Naive thymus-derived CD4-positive, alpha-beta T cell (primary cell): ENCODE measurements at regions not wholly inside any gene's neighbourhood (a gene's known extent, or its start where the extent isn't known, plus 50 kb on each side); places are given as distances from the start of the nearest gene placed in this dataset.

Experiments used
- ATAC-seq: fragments of 150-1000 bp; cut with Tn5 transposase; 2 replicates; pipeline ENCODE4 v1.10.0; 2021; ENCODE audit warnings: mild to moderate bottlenecking, moderate library complexity
- CTCF ChIA-PET: fragments of 350-600 bp; sonication (Branson Sonifier 250); formaldehyde crosslinking; loops from one replicate; lab custom pipeline; 2021; ENCODE audit warnings: antibody characterized with exemption; lab: Charles Lee
- POLR2A ChIA-PET: fragments of 350-600 bp; sonication (Branson Sonifier 250); formaldehyde crosslinking; loops from one replicate; lab custom pipeline; 2021; ENCODE audit warnings: antibody characterized with exemption, inconsistent platforms; lab: Charles Lee
- DNase-seq, 9 donors: peaks; one replicate each; pipeline versions ENCODE4 v3.0.0 to v3.0.0-alpha.2; 2020 to 2022; ENCODE audit warnings: mixed read lengths in 1 of 9
- H3K27ac ChIP-seq: one replicate; pipeline ENCODE4 v1.7.0; 2013; ENCODE audit warnings: mild to moderate bottlenecking, low read depth, low read length, moderate library complexity
- H3K27me3 ChIP-seq, 2 donors: one replicate each; pipeline ENCODE4 v1.7.0; 2013; ENCODE audit warnings: low read length in 2 of 2, mild to moderate bottlenecking in 2 of 2, moderate library complexity in 2 of 2; ENCODE audit not compliant: control insufficient read depth in 2 of 2, insufficient read depth in 2 of 2
- H3K36me3 ChIP-seq, 3 experiments: 1 replicate in 2 of 3; 2 replicates in 1 of 3; pipeline ENCODE4 v1.7.0; 2013; ENCODE audit warnings: low read length in 3 of 3, mild to moderate bottlenecking in 3 of 3, moderate library complexity in 1 of 3; ENCODE audit not compliant: insufficient read depth in 3 of 3, control insufficient read depth in 2 of 3
- H3K4me1 ChIP-seq, 2 donors: one replicate each; pipeline ENCODE4 v1.7.0; 2013; ENCODE audit warnings: low read length in 2 of 2, mild to moderate bottlenecking in 2 of 2, moderate library complexity in 1 of 2; ENCODE audit not compliant: control insufficient read depth in 2 of 2, insufficient read depth in 2 of 2
- H3K4me3 ChIP-seq: 2 replicates; pipeline ENCODE4 v1.7.0; 2013; ENCODE audit warnings: mild to moderate bottlenecking, low read length
- H3K9me3 ChIP-seq, 3 experiments: 1 replicate in 2 of 3; 2 replicates in 1 of 3; pipeline ENCODE4 v1.7.0; 2013; ENCODE audit warnings: low read length in 3 of 3; ENCODE audit not compliant: control insufficient read depth in 2 of 3
- H3K27ac Mint-ChIP-seq, 9 donors: one replicate each; pipeline ENCODE4 v1.8.0; 2020 to 2022; ENCODE audit warnings: mixed read lengths in 9 of 9, mild to moderate bottlenecking in 8 of 9, moderate library complexity in 5 of 9, inconsistent platforms in 2 of 9
- H3K27me3 Mint-ChIP-seq, 5 donors: one replicate each; pipeline ENCODE4 v1.8.0; 2021 to 2022; ENCODE audit warnings: mixed read lengths in 5 of 5, mild to moderate bottlenecking in 1 of 5
- H3K36me3 Mint-ChIP-seq, 5 donors: one replicate each; pipeline ENCODE4 v1.8.0; 2020 to 2022; ENCODE audit warnings: mixed read lengths in 5 of 5, mild to moderate bottlenecking in 3 of 5, inconsistent platforms in 1 of 5
- H3K4me1 Mint-ChIP-seq, 7 donors: one replicate each; pipeline ENCODE4 v1.8.0; 2020 to 2022; ENCODE audit warnings: mixed read lengths in 7 of 7, mild to moderate bottlenecking in 3 of 7, inconsistent platforms in 1 of 7
- H3K4me3 Mint-ChIP-seq, 10 donors: one replicate each; pipeline ENCODE4 v1.8.0; 2020 to 2022; ENCODE audit warnings: mild to moderate bottlenecking in 10 of 10, mixed read lengths in 10 of 10, moderate library complexity in 6 of 10, inconsistent platforms in 2 of 10
- H3K9me3 Mint-ChIP-seq, 11 donors: one replicate each; pipeline ENCODE4 v1.8.0; 2020 to 2022; ENCODE audit warnings: mixed read lengths in 11 of 11, mild to moderate bottlenecking in 4 of 11, inconsistent platforms in 1 of 11, moderate library complexity in 1 of 11
- intact Hi-C, 2 donors: fragments of 100-400 bp; cut with micrococcal nuclease; formaldehyde crosslinking; loops; one replicate each; pipeline ENCODE4 v1.15.1; 2023

GRCh38 chr4:72966652-72967051 is 102.9 kb downstream of the COX18 start:
- H3K4me3 Mint-ChIP-seq = no peak overlapping the region

GRCh38 chr4:72959411-72959810 is 110.1 kb downstream of the COX18 start:
- no peak overlapping the region for H3K27ac ChIP-seq
- peaks cover 0 to 9% (median 5%) of the 10 kb centered on the region in 3 experiments for H3K9me3 ChIP-seq
- no peak for ATAC-seq
- Mint-ChIP-seq H3K27me3 (peaks cover 5 to 48% (median 42%) of the 10 kb centered on the region in 5 donors), H3K27ac (no peak overlapping the region), H3K4me3 (no peak overlapping the region), H3K9me3 (peaks cover 5 to 51% (median 22%) of the 10 kb centered on the region in 11 donors), H3K36me3 (peaks cover 0 to 8% (median 0%) of the 10 kb centered on the region in 5 donors), H3K4me1 (no peaks in the 10 kb centered on the region)
- no peak for DNase-seq
- ChIA-PET CTCF (no interaction called here), POLR2A (interaction anchor here (0.6 kb wide), 1 partner anchor 15 kb away, joined by 3 read pairs; no protein-coding TSS in a partner anchor)
- H3K4me3 ChIP-seq = no peak overlapping the region
- H3K27me3 ChIP-seq = peaks cover 0 to 5% of the 10 kb centered on the region in 2 donors
- no peaks in the 10 kb centered on the region for H3K4me1 ChIP-seq
- intact Hi-C loops = no loop called here
- H3K36me3 ChIP-seq = no peaks in the 10 kb centered on the region

More at GRCh38 chr4:72966652-72967051, 102.9 kb downstream of the COX18 start:
- DNase-seq (no peak), ATAC-seq (no peak)
- H3K27ac ChIP-seq = no peak overlapping the region
- peaks cover 2 to 16% (median 12%) of the 10 kb centered on the region in 11 donors for H3K9me3 Mint-ChIP-seq
- peaks cover 0 to 8% (median 0%) of the 10 kb centered on the region in 5 donors for H3K36me3 Mint-ChIP-seq
- intact Hi-C loops = no loop called here
- no peak overlapping the region for H3K4me3 ChIP-seq
- ChIA-PET POLR2A (no interaction called here), CTCF (no interaction called here)
- peaks cover 0 to 7% (median 0%) of the 10 kb centered on the region in 7 donors for H3K4me1 Mint-ChIP-seq
- no peaks in the 10 kb centered on the region for H3K9me3 ChIP-seq
- no peaks in the 10 kb centered on the region for H3K27me3 ChIP-seq
- H3K4me1 ChIP-seq = no peaks in the 10 kb centered on the region
- no peak overlapping the region for H3K27ac Mint-ChIP-seq
- H3K36me3 ChIP-seq = no peaks in the 10 kb centered on the region
- peaks cover 4 to 22% (median 10%) of the 10 kb centered on the region in 5 donors for H3K27me3 Mint-ChIP-seq

GRCh38 chr4:72954811-72955210 is 114.7 kb downstream of the COX18 start:
- Histone ChIP-seq H3K27ac (no peak overlapping the region), H3K4me3 (no peak overlapping the region), H3K36me3 (no peaks in the 10 kb centered on the region), H3K9me3 (peaks cover 0 to 8% (median 0%) of the 10 kb centered on the region in 3 experiments), H3K27me3 (peaks cover 0 to 5% of the 10 kb centered on the region in 2 donors), H3K4me1 (no peaks in the 10 kb centered on the region)
- Mint-ChIP-seq H3K4me3 (no peak overlapping the region), H3K27me3 (peaks cover 2 to 50% (median 31%) of the 10 kb centered on the region in 5 donors), H3K9me3 (peaks cover 3 to 19% (median 6%) of the 10 kb centered on the region in 11 donors), H3K4me1 (no peaks in the 10 kb centered on the region), H3K27ac (no peak overlapping the region), H3K36me3 (peaks cover 0 to 1% (median 0%) of the 10 kb centered on the region in 5 donors)
- ChIA-PET CTCF (no interaction called here), POLR2A (no interaction called here)
- intact Hi-C loops = no loop called here
- no peak for ATAC-seq
- no peak for DNase-seq

GRCh38 chr4:72953571-72953970 is 115.9 kb downstream of the COX18 start:
- H3K36me3 Mint-ChIP-seq = no peaks in the 10 kb centered on the region
- POLR2A ChIA-PET = no interaction called here
- DNase-seq = no peak

GRCh38 chr4:72951628-72952027 is 117.9 kb downstream of the COX18 start:
- H3K27me3 Mint-ChIP-seq = peaks cover 0 to 35% (median 23%) of the 10 kb centered on the region in 5 donors
- H3K4me1 ChIP-seq = no peaks in the 10 kb centered on the region
- POLR2A ChIA-PET = no interaction called here
- ATAC-seq (no peak), DNase-seq (no peak)
- H3K36me3 ChIP-seq = no peaks in the 10 kb centered on the region
- CTCF ChIA-PET = no interaction called here
- H3K36me3 Mint-ChIP-seq = no peaks in the 10 kb centered on the region
- H3K4me3 Mint-ChIP-seq = no peak overlapping the region
- no peaks in the 10 kb centered on the region for H3K4me1 Mint-ChIP-seq
- no peaks in the 10 kb centered on the region for H3K9me3 ChIP-seq
- no peak overlapping the region for H3K27ac Mint-ChIP-seq
- intact Hi-C loops = no loop called here
- no peaks in the 10 kb centered on the region for H3K27me3 ChIP-seq
- no peak overlapping the region for H3K4me3 ChIP-seq
- peaks cover 0 to 10% (median 3%) of the 10 kb centered on the region in 11 donors for H3K9me3 Mint-ChIP-seq
- no peak overlapping the region for H3K27ac ChIP-seq

More at GRCh38 chr4:72953571-72953970, 115.9 kb downstream of the COX18 start:
- H3K36me3 ChIP-seq = no peaks in the 10 kb centered on the region
- Mint-ChIP-seq H3K27me3 (peaks cover 2 to 42% (median 28%) of the 10 kb centered on the region in 5 donors), H3K27ac (no peak overlapping the region), H3K4me3 (no peak overlapping the region), H3K9me3 (peaks cover 0 to 10% (median 2%) of the 10 kb centered on the region in 11 donors), H3K4me1 (no peaks in the 10 kb centered on the region)
- no peaks in the 10 kb centered on the region for H3K9me3 ChIP-seq
- intact Hi-C loops = no loop called here
- no peak for ATAC-seq
- CTCF ChIA-PET = no interaction called here
- no peaks in the 10 kb centered on the region for H3K27me3 ChIP-seq
- H3K27ac ChIP-seq = no peak overlapping the region
- no peak overlapping the region for H3K4me3 ChIP-seq
- no peaks in the 10 kb centered on the region for H3K4me1 ChIP-seq

GRCh38 chr4:72951147-72951546 is 118.4 kb downstream of the COX18 start:
- Mint-ChIP-seq H3K9me3 (peaks cover 0 to 15% (median 4%) of the 10 kb centered on the region in 11 donors), H3K27me3 (peaks cover 0 to 32% (median 18%) of the 10 kb centered on the region in 5 donors), H3K4me3 (no peak overlapping the region), H3K4me1 (no peaks in the 10 kb centered on the region), H3K27ac (no peak overlapping the region), H3K36me3 (no peaks in the 10 kb centered on the region)
- Histone ChIP-seq H3K27ac (no peak overlapping the region), H3K36me3 (no peaks in the 10 kb centered on the region), H3K27me3 (no peaks in the 10 kb centered on the region), H3K4me3 (no peak overlapping the region), H3K4me1 (no peaks in the 10 kb centered on the region), H3K9me3 (no peaks in the 10 kb centered on the region)
- DNase-seq (no peak), ATAC-seq (no peak)
- ChIA-PET CTCF (no interaction called here), POLR2A (no interaction called here)
- intact Hi-C loops = no loop called here

- ATAC-seq = no peak
- POLR2A ChIA-PET = no interaction called here
- H3K27me3 ChIP-seq = no peaks in the 10 kb centered on the region
- peaks cover 1 to 20% (median 4%) of the 10 kb centered on the region in 11 donors for H3K9me3 Mint-ChIP-seq
- no peaks in the 10 kb centered on the region for H3K36me3 ChIP-seq
- intact Hi-C loops = no loop called here
- CTCF ChIA-PET = no interaction called here
- no peaks in the 10 kb centered on the region for H3K4me1 Mint-ChIP-seq
- H3K36me3 Mint-ChIP-seq = peaks cover 0 to 8% (median 0%) of the 10 kb centered on the region in 5 donors
- no peak for DNase-seq
- H3K4me3 ChIP-seq = no peak overlapping the region
- H3K4me3 Mint-ChIP-seq = no peak overlapping the region
- H3K27ac ChIP-seq = no peak overlapping the region
- H3K27ac Mint-ChIP-seq = no peak overlapping the region
- peaks cover 0 to 16% (median 6%) of the 10 kb centered on the region in 5 donors for H3K27me3 Mint-ChIP-seq
- no peaks in the 10 kb centered on the region for H3K4me1 ChIP-seq
- H3K9me3 ChIP-seq = no peaks in the 10 kb centered on the region
Measured at GRCh38 chr4:72948080-72948479, 121.4 kb downstream of the COX18 start.
